NT2/D1 (cell line): ENCODE measurements at regions not wholly inside any gene's neighbourhood (a gene's known extent, or its start where the extent isn't known, plus 50 kb on each side); places are given as distances from the start of the nearest gene placed in this dataset.

ENCODE experiments used
- YY1 ChIP-seq: IDR thresholded peaks from 2 replicates; pipeline ENCODE4 v1.6.1; 2011; ENCODE audit not compliant: insufficient read length, insufficient read depth
- ZNF274 ChIP-seq: IDR thresholded peaks from 2 replicates; pipeline ENCODE4 v1.6.1; 2011; ENCODE audit warnings: mild to moderate bottlenecking, low read depth, low read length

GRCh38 chr16:60414613-60415012 lies 1621.6 kb downstream of the CDH8 start:
- no peak for TF ChIP-seq ZNF274
- TF ChIP-seq YY1, result no peak
